ENCODE measurements at regions not wholly inside any gene's neighbourhood (a gene's known extent, or its start where the extent isn't known, plus 50 kb on each side); places are given as distances from the start of the nearest gene placed in this dataset.

DNA sequence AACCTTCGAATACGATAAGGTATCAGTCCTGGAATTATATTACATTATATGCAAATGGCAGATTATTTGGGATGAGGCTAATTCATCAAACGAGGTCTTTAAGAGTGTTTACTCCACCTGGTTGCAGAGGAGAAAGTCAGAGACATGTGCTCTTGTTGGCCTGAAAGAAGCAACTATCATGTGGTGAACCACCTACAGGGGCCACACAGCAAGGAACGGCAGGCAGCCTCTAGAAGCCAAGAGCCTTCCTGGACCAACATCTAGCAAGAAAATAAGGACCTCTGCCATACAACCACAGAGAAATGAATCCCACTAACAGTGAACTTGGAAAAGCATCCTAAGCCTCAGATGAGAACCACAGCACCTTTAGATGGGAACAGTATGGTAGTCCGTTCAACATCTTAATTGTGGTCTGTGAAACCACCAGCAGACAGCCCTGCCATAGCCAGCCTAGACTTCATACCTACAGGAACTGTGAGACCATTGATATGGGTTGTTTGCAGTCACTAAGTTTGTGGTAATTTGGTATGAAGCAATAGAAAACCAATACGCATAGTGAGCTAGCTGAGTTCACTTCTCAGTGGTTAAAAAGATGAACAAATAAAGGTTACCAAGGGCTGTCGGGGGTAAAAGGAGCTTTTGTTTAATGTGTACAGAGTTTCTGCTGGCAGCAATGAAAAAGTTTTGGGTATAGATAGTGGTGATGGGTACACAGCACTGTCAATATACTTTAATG, 345.7 kb upstream of the RUNX1 start:
- TF ChIP-seq POLR2A (IDR thresholded peaks at IDR 0.05): no peak
- TF ChIP-seq, protein P1, sequence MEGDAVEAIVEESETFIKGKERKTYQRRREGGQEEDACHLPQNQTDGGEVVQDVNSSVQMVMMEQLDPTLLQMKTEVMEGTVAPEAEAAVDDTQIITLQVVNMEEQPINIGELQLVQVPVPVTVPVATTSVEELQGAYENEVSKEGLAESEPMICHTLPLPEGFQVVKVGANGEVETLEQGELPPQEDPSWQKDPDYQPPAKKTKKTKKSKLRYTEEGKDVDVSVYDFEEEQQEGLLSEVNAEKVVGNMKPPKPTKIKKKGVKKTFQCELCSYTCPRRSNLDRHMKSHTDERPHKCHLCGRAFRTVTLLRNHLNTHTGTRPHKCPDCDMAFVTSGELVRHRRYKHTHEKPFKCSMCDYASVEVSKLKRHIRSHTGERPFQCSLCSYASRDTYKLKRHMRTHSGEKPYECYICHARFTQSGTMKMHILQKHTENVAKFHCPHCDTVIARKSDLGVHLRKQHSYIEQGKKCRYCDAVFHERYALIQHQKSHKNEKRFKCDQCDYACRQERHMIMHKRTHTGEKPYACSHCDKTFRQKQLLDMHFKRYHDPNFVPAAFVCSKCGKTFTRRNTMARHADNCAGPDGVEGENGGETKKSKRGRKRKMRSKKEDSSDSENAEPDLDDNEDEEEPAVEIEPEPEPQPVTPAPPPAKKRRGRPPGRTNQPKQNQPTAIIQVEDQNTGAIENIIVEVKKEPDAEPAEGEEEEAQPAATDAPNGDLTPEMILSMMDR (IDR thresholded peaks at IDR 0.05): no peak

Data from adrenal gland (tissue), 5 donors.